GM20000 (cell line): ENCODE measurements at regions not wholly inside any gene's neighbourhood (a gene's known extent, or its start where the extent isn't known, plus 50 kb on each side); places are given as distances from the start of the nearest gene placed in this dataset.
A peak's percentile ranks its signal among the peaks of the same experiment; 100 is the strongest.

ENCODE experiments used
- DNase-seq: peaks from one replicate; pipeline ENCODE4 v3.0.0; 2012; ENCODE audit warnings: low spot score
- TF ChIP-seq, protein P1 (sequence below): IDR thresholded peaks from 2 replicates; pipeline ENCODE4 v1.5.1; 2012; ENCODE audit warnings: mild to moderate bottlenecking, control low read depth; ENCODE audit errors: extremely low read depth, missing control alignments

DNA sequence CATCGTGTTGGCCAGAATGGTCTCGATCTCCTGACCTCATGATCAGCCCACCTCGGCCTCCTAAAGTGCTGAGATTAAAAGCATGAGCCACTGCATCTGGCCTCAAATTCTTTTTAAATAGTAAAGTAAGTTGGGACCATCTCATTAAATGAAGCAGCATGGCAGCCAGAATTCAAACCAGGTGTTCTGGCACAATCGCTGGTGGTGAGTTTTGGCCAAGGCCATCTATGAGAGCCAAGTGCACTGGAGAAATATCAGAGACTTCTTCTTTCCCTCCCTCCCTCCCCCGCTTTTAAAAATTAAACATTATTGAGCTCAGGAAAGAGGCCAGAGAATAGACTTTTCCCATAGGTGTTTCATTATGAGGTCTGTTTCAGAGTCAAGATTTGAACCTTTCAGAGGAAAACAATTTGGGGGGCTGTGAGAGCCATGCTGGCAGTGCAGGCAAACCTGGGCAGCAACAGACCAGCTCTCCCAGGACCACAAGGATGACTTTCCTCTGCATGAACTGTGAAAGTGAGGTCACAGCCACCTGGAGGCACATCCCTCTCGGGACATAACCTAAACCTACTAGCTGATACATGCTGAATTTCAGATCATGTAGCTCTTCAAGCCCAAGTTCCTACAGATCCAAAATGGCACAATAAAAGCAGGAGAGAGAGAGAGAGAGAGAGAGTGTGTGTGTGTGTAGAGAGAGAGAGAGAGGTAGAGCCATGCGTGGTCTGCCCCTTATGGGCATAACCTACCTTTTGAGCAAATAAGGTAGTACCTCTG lies 94.6 kb upstream of the DMRT1 start:
- no peak for DNase-seq
- TF ChIP-seq, protein P1, sequence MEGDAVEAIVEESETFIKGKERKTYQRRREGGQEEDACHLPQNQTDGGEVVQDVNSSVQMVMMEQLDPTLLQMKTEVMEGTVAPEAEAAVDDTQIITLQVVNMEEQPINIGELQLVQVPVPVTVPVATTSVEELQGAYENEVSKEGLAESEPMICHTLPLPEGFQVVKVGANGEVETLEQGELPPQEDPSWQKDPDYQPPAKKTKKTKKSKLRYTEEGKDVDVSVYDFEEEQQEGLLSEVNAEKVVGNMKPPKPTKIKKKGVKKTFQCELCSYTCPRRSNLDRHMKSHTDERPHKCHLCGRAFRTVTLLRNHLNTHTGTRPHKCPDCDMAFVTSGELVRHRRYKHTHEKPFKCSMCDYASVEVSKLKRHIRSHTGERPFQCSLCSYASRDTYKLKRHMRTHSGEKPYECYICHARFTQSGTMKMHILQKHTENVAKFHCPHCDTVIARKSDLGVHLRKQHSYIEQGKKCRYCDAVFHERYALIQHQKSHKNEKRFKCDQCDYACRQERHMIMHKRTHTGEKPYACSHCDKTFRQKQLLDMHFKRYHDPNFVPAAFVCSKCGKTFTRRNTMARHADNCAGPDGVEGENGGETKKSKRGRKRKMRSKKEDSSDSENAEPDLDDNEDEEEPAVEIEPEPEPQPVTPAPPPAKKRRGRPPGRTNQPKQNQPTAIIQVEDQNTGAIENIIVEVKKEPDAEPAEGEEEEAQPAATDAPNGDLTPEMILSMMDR = no peak

DNA sequence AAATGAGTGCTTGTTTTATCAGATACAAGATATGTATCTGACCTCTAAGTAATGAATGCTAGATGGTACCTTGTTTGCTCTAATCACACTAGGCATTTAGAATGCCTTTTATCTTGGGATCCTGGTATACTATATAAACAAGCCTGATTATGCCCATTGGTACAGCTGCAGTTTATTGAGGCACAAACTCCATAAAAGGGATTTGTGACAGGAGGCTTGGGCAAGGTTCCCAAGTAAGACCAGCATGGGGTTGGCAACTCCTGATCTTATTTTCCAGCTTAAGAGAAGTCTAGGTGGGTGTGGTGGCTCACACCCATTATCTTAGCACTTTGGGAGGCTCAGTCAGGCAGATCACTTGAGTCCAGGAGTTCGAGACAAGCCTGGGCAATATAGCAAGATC lies 93.9 kb upstream of the DMRT1 start:
- no peak for DNase-seq
- TF ChIP-seq, protein P1 = no peak

DNA sequence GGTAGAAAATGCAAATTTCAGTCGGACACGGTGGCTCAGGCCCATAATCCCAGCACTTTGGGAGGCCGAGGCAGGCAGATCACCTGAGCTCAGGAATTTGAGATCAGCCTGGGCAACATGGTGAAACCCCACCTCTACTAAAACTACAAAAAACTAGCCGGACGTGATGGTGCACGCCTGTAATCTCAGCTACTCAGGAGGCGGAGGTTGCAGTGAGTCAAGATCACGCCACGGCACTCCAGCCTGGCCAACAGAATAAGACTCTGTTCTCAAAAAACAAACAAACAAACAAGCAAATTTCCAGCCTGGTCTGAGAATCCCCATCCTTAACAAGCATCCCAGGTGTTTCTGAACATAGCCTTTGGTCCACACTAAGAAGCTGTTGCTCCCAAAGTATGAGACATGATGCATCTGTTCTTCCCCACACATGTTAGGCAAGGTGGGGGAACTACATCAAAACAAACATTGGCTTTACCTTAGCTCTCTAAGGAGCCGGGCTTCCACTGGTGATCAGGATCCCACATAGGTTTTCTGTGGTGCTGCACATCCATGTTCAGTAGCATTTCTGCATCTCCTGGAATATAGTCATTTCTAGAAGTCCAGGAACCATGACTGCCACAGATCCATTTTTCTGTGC lies 92.5 kb upstream of the DMRT1 start:
- no peak for DNase-seq
- TF ChIP-seq, protein P1 = no peak

DNA sequence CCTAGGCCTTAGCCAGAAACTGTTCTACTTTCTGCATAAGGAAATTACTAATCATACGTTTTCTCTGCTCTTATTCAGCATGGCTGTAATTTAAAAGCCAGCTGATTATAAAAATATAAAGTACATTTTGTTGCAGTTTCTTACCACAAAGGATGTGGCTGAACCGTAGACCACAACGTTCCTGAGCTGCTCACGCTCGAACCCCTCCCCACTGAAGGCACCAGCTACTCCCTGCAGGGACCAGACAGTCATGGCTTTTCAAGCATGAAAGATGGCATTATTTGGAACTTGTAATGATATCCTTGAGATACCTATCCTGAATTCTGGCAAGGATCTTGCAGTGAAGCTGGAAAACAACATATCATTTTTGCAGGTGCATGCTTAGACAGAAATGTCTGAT lies 91.8 kb upstream of the DMRT1 start:
- TF ChIP-seq, protein P1 = no peak
- DNase-seq = no peak

DNA sequence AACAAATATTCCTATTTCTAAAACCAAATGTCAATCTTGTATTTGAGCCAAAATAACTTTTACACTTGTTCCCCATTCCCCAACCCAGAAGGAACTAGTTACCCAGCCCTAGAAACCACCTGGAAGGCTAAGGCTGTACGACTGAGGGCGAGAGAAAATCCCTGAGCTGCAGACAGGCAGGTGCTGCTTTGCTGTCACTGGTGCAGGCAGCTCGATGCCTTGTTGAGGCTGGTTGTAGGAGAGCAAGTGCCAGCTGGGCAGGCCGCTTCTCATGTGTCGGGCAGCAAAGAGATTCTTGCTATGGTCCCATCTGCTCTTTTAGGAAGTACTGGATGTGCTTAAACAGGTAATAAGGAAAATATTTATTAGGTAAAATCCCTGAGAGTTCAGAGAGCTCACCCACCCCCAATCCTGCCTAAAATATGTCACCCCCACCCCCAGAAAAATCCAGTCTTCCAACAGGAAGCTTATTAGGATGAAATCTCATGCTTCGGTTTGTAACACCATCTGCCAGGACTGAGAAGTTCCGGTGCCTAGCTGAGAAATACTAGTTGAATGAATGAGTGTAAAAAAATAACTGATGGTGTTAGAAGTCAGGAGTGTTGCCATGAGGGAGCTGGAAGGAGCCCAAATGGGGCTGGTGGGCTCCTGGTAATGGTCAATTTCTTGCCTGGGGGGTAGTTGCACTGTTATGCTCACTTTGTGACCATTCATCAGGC lies 91.1 kb upstream of the DMRT1 start:
- TF ChIP-seq, protein P1 = no peak
- no peak for DNase-seq

DNA sequence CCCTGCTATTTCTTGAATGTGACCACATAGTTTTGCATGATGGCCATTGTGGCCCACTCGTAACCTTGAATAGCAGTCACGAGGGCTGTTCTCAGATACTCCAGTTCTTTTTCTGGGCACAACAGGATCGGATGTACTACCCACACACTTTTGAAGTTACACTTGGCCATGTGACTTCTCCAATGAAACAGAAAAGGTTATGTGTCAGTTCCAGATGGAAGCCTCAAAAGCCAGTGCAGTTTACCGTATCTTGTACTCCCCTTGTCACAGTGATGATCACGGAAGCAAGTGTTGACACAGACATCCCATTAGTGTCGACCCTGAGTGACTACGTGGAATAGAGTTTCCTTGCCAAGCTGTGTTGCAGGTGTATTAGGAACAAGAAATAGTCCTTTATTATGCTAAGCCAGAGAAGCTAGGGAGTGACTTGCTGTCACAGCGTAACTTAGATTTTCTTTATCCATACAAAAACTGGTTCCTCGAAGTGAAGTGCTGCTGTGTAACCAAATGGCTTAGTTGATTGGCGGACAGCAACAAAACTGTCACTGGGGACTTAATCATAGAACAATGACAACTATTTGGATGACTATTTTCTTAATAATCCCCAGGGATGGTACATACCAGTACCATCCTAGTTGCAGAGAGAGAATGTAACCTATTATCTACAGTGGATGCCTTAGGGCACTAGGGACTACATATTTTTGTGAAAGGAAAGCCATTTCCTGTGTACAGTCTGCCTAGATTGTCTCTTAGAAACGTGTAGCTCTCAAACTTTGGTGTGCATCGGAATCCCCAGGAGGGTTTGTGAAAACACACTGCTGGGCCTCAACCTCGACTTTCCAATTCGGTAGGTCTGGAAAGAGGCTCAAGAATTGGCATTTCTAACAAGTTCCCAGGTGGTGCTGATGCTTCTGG lies 90.1 kb upstream of the DMRT1 start:
- TF ChIP-seq, protein P1 = no peak
- peak; percentile 52 for DNase-seq

DNA sequence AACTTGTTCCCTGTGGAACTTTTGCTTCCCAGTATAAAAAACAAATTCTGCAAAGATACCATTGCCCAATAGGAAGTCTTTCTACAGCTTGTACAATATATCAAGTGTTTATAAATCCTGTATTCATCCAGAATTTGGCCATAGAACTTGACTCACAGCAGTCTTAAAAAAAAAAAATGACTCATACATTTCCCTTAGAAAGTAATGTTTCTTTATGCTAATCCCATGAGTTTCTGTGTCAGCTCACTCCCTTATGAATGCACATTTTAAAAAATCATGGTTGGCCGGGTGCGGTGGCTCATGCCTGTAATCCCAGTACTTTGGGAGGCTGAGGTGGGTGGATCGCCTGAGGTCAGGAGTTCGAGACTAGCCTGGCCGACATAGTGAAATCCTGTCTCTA lies 89.3 kb upstream of the DMRT1 start:
- no peak for DNase-seq
- TF ChIP-seq, protein P1 = no peak
